ENCODE measurements at regions not wholly inside any gene's neighbourhood (a gene's known extent, or its start where the extent isn't known, plus 50 kb on each side); places are given as distances from the start of the nearest gene placed in this dataset.

GRCh38 chr2:9754532-9754887 is 88.8 kb upstream of the TAF1B start:
- TF ChIP-seq CTCF (conservative IDR thresholded peaks at IDR 0.05; ENCODE audit: low read depth, low read length) (no peak), EZH2 (IDR thresholded peaks at IDR 0.05; ENCODE audit: borderline replicate concordance, low read depth, low read length, poor library complexity, severe bottlenecking) (no peak)

Measured in A673 (cell line).